Inflammatory macrophage treated with lipopolysaccharide for 1 hour (primary cell): ENCODE measurements at regions not wholly inside any gene's neighbourhood (a gene's known extent, or its start where the extent isn't known, plus 50 kb on each side); places are given as distances from the start of the nearest gene placed in this dataset.

ENCODE experiments used
- DNase-seq, 2 donors: peaks; one replicate each; pipeline ENCODE4 v3.0.0-alpha.2; 2020 to 2022

- no peak for DNase-seq
Observed at GRCh38 chr17:79365351-79365750, 245.5 kb downstream of the RBFOX3 start.

GRCh38 chr17:79364315-79365094 lies 246.3 kb downstream of the RBFOX3 start:
- DNase-seq: no peak

GRCh38 chr17:79363552-79364275 lies 247.1 kb downstream of the RBFOX3 start:
- no peak for DNase-seq

DNA sequence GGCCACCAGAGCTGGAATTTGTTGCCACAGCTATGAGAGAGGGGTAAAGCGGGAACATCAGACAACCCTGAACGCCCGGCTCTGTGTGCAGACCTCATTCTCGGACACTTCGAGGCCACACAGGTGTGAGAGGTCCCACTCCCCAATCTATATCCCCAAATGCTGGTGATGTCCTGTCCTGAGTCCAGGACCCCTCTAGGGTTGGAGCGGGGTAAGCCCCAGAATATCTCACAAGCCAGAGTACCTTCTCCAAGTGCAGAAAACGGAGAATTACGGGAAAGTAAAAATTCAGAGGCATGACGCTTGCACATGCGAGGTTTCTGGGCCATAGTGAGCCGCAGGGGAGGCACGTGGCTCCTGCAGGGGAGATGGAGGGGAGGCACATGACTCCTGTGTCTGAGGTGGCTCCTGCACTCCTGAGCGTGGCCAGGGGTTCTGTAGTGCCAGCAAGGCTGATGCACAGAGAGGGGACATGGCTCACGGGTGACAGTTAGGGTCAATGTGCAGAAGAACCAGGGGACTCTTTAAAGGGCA lies 248.0 kb downstream of the RBFOX3 start:
- DNase-seq: no peak

- DNase-seq: no peak
Observed at GRCh38 chr17:79361873-79362771, 248.7 kb downstream of the RBFOX3 start.

DNA sequence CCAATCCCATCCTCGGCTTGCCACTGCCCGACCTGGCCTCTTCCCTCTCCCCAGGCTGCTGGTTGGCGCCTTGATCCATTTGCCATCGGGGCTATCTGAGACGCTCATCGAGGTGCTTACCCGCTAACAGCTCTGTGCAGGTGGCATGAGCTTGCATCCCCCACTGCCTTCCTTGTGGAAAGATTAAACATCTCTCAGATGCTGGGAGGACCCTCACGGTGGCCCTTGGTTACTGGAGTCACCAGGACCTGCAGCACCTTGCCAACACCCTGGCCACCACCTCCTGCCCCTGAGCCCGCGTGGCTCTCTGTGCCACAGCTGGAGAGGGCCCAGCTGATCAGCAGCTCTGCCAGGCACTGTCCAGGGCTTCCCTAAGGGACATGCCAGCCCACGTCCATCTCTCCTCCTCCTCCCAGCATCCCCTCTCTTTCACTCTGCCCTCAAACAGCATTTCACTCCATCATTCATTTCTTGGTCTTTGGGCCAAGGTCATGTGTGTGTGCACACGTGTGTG lies 249.6 kb downstream of the RBFOX3 start:
- no peak for DNase-seq

DNA sequence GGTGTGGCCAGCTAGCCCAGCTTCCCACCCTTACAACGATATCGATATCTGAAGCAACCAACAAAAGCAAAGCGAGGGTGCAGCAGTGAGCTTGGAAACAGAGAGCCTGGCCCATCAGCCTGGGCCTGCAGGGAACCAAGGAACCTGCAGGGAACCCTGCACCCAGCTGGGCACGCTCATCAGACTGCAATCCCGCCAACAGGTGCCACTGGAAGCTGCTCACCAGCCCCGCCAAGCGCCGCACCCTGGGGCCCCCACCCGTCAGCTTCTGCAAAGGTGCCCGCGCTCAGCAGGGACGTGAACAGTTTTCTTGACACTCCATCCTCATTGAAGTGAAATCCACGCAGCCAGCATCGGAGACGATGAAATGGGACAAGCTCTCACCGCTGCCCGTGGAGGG lies 250.7 kb downstream of the RBFOX3 start:
- no peak for DNase-seq

DNA sequence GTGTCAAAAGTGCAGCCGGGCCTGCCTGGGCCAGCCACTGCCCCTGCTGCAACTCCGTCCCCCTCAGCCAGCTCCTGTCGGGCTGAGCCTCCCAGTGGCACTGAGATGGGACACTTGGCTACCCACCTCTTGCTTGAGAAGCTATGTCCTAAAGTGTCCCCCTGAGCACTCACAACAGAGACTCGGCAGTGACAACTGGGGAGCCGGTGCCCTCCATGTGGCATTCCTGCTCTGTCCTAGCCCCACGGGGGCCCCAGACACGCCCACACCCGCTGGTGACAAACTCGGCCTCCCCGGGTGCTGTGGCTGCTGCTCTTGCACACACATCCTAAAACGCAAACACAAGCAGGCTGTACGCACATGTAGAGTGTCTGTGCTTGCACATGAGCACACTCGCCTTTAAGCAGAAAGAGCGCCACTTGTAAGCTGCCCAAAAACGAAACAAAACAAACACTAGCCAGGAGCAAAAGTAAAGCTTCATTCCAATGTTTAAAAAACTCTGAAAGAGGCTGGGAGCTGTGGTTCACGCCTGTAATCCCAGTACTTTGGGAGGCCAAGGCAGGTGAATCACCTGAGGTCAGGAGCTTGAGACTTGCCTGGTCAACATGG lies 253.9 kb downstream of the RBFOX3 start:
- DNase-seq: no peak

DNA sequence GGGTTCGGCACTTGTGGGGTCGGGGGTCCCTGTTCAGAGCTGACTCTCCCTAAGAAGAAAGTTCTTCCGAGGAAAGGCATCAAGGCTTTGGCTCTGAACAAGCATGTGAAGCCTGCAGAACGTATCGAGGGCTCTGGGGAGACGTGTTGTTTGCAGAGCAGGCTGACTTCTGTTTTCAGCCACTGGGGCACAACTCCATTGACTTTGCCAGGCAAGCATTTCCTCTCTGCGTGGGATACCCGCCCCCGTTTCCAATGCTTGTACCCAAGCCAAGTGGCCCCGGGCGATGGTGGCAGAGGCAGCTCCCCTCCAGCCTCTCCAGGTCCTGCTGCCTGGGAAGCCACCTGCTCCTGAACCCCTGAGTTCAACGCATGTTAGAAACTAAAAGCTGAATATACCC lies 255.7 kb downstream of the RBFOX3 start:
- no peak for DNase-seq

DNA sequence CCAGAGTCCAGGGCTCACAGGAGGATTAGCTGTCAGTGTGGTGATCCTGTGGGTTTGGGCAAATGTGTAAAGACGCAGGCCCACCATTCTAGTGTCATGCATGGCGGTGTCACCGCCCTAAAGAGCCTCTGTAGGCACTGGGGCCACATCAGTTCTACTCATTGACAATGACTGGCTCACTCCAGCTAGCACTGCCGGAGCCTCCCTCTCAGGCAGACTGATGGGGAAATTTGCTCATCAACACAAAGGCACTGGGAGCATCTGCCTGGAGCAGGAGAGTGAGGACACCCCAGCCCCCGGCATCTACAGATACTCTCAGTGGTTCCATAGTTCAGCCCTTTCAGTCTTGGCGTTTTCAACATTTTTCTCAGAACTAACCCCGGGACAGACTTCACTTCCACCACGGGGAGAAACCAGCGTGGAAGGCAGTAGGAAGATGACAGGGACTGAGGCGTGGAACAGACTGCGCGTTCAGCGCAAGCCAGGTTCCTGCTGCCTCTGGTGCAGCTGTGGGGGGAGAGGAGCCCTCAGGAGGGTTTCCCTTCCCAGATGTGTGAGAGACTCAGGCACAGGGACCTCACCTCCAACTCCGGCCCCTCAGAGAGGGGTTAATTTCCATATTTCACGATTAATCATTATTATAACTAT lies 256.6 kb downstream of the RBFOX3 start:
- DNase-seq: no peak

DNA sequence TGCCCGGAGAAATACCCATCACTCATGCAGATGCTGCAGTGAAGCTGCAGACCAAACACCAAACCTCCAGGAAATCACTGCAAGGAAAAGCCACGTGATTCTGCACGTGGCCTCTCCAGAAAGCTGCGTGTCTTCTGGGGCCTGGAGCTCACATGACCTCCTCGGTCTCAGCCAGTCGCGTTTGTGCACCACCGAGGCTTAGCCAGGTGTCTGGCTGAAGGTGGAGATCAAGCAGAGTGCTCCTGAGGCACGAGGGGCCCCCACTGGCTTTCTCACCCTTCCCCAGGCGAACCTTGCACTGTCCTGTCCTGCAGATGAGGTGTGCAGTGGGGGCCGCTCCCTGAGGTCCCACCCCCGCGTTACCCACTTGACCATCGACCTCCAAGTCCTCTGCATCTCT lies 257.3 kb downstream of the RBFOX3 start:
- no peak for DNase-seq

DNA sequence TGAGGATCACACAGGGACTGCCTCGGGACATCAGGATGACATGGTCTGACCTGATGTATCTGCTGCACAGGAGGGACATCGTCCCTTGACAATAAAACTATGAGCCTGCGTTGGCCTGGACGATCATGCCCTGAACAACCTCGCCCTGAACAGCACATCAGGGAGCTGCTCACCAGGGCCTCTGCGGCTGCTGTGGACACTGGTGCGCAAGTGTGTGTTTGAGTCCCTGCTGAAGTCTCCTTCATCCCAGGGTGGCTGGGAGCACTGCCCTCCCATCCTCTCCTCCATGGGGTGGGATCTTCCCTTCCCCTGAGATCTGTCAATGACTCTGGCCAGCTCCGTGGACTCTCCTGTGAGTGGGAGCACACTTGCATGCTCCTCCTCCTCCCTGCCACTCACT lies 257.8 kb downstream of the RBFOX3 start:
- DNase-seq: no peak

DNA sequence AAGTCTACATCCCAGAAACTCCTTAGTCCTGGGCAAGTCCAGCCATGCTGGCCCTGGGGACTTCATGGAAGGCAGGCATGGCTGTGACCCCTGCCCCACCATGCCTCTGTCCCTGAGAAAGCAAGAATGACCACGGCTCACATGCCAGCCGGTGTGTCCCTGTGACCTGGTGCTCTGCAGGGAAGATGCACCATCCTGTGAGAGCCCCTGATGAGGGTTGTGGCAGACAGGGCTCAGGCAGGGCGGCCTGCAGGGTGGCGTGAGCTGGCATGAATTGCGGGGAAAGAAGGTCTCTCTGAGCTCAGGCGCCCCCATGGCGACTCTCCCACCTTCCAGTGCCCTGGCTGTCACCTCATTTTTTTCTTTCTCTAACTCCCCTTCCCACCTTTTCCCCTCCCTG lies 260.3 kb downstream of the RBFOX3 start:
- no peak for DNase-seq

DNA sequence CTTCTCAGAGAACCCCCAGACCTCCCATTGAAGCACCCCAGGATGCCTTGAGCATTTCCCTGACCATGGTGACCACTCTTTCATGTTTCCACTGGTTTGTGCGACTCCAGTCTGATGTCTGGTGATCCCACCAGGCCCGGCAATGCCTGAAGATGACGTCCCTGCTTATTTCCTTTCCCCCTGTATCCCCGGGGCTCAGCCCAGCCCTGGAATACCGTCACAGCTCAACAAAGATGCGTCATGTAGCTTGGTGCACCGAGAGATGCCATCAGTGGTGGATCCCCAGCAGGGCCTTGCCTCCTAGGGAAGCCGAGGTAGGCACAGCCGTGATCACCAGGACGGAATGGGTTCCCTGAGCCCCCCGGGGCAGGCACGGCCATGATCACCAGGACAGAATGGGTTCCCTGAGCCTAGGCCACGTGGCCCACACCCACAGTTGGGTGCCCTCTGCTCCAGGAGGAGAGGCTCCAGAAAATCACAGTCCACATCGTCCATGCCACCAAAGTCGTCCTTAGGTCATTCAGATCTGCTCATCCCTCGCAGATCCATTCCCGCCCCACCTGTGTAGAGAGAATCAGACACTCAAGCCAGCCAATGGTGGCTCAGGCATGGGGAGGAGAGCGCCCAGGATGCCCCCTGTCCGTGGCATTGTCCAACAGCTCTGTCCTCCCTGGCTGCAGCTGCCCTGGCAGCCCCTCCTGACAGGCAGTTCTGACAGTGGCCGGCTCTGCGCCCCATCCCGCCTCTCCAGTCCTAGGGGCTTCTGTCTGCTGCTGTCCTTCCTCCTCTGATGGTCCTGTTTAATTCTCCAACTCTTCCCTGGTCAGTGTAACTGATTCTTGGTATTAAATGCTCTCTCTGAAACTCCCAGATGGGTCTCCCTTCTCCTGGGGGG lies 261.1 kb downstream of the RBFOX3 start:
- DNase-seq: no peak

DNA sequence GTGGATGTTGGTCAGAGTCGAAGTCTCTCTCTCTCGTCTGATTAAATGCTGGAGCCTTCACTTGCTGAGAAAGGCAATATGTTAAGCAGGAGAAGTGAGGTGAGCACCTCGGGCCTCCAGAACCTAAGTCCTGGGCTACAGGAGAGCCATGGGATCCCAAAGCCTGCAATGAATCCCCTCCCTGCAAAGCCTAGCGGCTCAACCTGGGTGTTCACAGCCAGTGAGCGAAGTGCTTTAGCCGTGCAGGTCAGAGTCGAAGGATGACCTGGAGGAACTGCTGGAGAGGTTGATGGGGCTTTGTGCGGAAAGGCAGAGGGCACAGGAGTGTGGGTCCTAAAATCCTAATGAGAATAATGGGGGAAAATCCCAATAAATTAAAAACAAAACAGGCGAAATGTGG lies 267.8 kb downstream of the ENGASE start:
- no peak for DNase-seq

DNA sequence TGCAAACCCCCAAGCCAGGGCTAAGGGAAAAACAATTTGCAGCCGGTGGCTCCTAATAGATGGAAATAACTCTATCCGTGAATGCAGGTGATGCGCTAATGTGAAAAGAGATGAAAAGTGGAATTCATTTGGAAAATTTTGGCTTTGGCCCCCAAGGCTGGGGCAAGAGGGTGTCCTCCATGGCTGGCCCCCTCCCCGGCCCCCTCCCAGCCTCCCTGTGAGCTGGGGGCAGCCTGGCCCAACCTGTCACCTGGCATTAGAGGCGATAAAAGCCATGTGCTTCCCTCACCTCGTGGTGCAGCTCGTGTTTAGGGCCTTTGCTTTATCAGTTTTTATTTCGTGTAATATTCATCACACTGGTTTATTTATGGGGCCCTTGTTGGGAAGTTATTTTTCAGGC lies 267.2 kb downstream of the ENGASE start:
- DNase-seq: no peak

DNA sequence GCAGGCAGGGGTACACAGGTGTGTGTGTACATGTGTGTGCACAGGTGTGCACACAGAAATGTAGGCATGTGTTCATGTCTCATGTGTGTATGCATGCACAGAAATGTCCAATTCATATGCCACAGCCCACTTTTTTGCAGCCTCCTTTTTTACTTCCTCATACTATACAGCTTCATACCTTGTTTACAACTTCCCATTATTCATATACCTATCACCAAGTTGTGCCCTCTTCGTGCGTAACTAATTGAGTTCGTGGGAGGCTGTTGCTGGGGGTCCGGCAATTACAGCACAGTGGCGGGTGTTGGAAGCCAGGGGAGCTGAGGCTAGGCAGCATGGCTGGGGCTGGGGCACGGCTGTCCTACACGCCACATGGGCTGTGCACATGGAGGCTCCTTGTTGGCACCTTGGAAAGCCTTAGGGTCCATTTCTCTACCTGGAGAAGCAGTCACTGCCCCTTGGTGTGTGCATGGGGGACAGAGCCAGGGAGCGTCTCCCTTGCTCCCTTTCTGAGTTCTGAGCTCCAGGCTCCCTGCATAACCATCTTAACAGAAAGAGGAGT lies 266.7 kb downstream of the ENGASE start:
- no peak for DNase-seq

DNA sequence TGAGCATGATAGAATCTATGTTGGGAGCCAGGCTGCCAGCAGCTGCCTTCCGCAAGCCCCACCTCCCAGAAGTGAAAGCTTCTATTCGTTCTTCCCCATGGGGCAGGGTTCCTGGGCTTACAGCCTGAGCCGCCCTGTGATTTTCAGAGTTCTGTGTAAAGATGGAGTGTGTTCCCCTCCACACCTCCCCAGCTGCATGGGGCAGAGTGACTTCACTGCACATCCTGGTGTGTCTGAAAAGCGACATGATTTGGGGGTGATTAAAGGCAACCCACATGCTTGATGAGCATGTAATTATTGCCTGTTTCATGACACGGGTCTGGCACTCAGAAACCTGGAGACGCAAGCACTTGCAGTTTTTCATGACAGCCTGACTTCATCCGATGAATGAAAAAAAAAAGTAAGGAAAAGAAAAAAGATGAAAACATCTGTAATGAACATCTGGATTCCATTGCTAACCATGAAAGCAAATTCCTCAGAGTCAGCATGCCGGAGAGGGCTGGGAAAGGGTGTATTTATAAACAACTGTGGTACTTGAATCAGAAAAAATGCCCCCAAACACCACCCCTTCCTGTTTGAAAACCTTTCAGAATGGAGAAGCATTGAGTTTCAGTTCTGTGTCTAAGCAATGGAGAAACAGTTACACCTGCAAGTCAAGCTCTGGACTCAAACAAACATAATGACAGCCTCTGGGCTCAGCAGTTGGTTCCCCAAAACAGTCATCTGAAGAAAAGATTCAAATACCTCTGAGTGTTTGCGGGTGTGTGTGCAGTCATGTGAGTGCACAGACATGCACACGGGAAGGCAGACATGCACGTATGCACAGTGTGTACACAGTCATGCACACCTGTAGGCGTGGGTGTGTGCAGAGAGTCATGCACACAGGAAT lies 266.0 kb downstream of the ENGASE start:
- no peak for DNase-seq

DNA sequence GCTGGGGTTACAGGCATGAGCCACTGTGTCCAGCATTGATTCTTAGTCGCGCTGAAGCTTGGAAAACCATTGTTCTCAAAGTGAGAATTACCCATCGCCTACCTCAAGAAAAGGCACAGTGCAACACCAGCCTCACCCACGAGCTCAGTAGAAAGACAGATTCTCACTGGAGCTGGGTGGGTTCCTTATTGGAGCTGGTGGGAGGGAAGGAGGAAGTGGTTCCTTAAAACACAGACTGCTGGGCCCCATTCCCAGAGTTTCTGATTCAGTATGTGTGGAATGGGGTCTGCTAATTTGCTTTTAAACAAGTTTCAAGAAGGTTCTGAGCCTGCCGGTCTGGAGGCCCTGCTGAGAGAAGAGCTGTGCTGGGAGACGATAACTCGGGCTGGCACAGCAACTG lies 264.7 kb downstream of the ENGASE start:
- DNase-seq: no peak

DNA sequence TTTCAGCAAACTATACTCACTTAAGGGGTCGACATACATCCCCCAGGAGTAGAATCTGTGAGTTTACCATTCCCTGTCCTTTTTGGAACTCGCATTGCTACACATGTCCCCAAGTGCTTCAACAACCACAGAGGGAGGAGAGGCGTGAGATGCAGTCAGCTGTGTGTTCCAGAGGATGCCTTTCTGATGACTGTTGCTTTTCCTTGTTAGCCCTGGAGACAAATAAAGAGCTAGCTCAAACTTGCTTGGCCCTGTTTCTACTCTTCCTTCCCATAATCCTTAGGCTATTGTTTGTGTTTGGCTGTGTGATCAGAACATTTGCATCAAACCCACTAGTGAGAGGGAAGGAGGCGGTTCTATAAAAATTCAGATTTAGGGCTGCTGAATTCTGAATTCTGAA lies 264.0 kb downstream of the ENGASE start:
- DNase-seq: no peak
